Ishikawa (cell line): ENCODE measurements at regions not wholly inside any gene's neighbourhood (a gene's known extent, or its start where the extent isn't known, plus 50 kb on each side); places are given as distances from the start of the nearest gene placed in this dataset.

Experiments used
- CEBPB ChIP-seq: IDR thresholded peaks from 2 replicates; pipeline ENCODE4 v1.6.1; 2012
- CREB1 ChIP-seq: IDR thresholded peaks from 2 replicates; pipeline ENCODE4 v1.6.1; 2012; ENCODE audit warnings: low read depth
- EGR1 ChIP-seq: IDR thresholded peaks from 2 replicates; pipeline ENCODE4 v1.6.1; 2012
- EP300 ChIP-seq: IDR thresholded peaks from 2 replicates; pipeline ENCODE4 v1.6.1; 2012; ENCODE audit warnings: borderline replicate concordance
- FOXM1 ChIP-seq: IDR thresholded peaks from 2 replicates; pipeline ENCODE4 v1.6.1; 2012; ENCODE audit warnings: low read depth, borderline replicate concordance
- NFIC ChIP-seq: IDR thresholded peaks from 2 replicates; pipeline ENCODE4 v1.6.1; 2012
- RAD21 ChIP-seq: IDR thresholded peaks from 2 replicates; pipeline ENCODE4 v1.6.1; 2012; ENCODE audit warnings: low read depth
- REST ChIP-seq: IDR thresholded peaks from 2 replicates; pipeline ENCODE4 v1.6.1; 2012; ENCODE audit warnings: low read depth, mild to moderate bottlenecking
- TAF1 ChIP-seq: IDR thresholded peaks from 2 replicates; pipeline ENCODE4 v1.6.1; 2012; ENCODE audit warnings: low read depth, mild to moderate bottlenecking
- TCF12 ChIP-seq: IDR thresholded peaks from 2 replicates; pipeline ENCODE4 v1.6.1; 2012; ENCODE audit warnings: low read depth
- TEAD4 ChIP-seq: IDR thresholded peaks from 2 replicates; pipeline ENCODE4 v1.6.1; 2012
- USF1 ChIP-seq: IDR thresholded peaks from 2 replicates; pipeline ENCODE4 v1.6.1; 2012
- YY1 ChIP-seq: IDR thresholded peaks from 2 replicates; pipeline ENCODE4 v1.6.1; 2012; ENCODE audit warnings: low read depth
- ZBTB7A ChIP-seq: IDR thresholded peaks from 2 replicates; pipeline ENCODE4 v1.6.1; 2012; ENCODE audit warnings: low read depth
- TF ChIP-seq, protein P1 (sequence below): IDR thresholded peaks from 2 replicates; pipeline ENCODE4 v1.6.1; 2012

- TF ChIP-seq, protein P1, sequence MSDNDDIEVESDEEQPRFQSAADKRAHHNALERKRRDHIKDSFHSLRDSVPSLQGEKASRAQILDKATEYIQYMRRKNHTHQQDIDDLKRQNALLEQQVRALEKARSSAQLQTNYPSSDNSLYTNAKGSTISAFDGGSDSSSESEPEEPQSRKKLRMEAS, result no peak
- TF ChIP-seq NFIC (no peak), YY1 (no peak), TCF12 (no peak)
Measured at GRCh38 chr10:1855911-1856310, 118.6 kb upstream of the ADARB2 start.

- TF ChIP-seq FOXM1, result no peak
- TF ChIP-seq YY1, result no peak
Measured at GRCh38 chr10:1854271-1854670, 116.9 kb upstream of the ADARB2 start.

- TF ChIP-seq USF1 (no peak), TCF12 (no peak), YY1 (no peak), EP300 (no peak), EGR1 (no peak), TEAD4 (no peak), REST (no peak), TAF1 (no peak), CREB1 (no peak), FOXM1 (no peak), CEBPB (no peak), RAD21 (no peak)
- TF ChIP-seq, protein P1, result no peak
Measured at GRCh38 chr10:1853801-1854200, 116.5 kb upstream of the ADARB2 start.

DNA sequence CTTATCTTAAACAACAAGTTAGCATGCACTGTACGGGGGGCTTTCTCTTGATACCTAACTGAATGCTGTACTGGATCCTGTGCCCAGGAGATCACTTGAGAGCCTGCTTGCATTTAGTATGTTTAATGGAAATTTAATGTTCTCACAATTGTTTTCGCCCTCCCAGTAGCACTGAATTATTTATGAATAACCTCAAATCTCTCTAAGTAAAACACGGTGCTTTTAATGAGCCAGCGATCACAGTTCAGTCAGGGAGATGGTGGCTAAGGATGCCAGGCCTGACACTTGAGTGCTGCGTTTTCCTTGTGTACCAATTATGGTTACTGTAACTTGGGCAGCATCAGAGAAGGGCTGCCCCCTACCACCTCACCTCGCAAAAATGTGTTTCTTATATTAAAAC lies 115.5 kb upstream of the ADARB2 start:
- TF ChIP-seq TAF1, result no peak
- TF ChIP-seq CEBPB, result no peak
- no peak for TF ChIP-seq EGR1
- TF ChIP-seq TEAD4, result no peak
- TF ChIP-seq EP300, result no peak
- TF ChIP-seq CREB1, result no peak
- no peak for TF ChIP-seq FOXM1
- TF ChIP-seq YY1, result no peak
- TF ChIP-seq NFIC, result no peak
- no peak for TF ChIP-seq REST
- no peak for TF ChIP-seq RAD21
- TF ChIP-seq USF1, result no peak
- TF ChIP-seq TCF12, result no peak
- TF ChIP-seq, protein P1, result no peak
- TF ChIP-seq ZBTB7A, result no peak

DNA sequence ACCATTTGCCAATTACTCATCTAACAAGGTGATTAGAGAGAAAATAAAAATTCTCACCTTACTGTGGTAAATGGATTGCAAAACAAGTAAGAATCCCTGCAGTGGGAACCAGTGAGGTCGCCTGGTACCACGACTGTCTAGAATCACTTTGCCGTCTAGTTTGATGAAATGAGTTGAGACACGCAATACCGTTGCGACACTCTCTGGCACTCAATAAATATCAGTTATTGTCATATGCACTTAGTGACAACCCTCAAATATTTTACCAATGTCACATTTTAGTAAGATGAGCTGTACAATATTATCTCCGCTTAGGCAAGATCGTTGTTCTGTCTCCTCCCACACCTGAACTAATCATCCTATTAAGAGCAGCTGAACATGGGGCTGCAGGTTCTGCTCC lies 114.4 kb upstream of the ADARB2 start:
- TF ChIP-seq RAD21 (no peak), EP300 (no peak), CREB1 (no peak)

- no peak for TF ChIP-seq YY1
- no peak for TF ChIP-seq TCF12
- no peak for TF ChIP-seq CEBPB
- no peak for TF ChIP-seq FOXM1
- no peak for TF ChIP-seq NFIC
- TF ChIP-seq, protein P1, result no peak
- TF ChIP-seq EGR1, result no peak
- no peak for TF ChIP-seq ZBTB7A
- no peak for TF ChIP-seq RAD21
- TF ChIP-seq EP300, result no peak
Measured at GRCh38 chr10:1850971-1851527, 113.7 kb upstream of the ADARB2 start.
